Liver (tissue), 8 donors: ENCODE measurements at regions not wholly inside any gene's neighbourhood (a gene's known extent, or its start where the extent isn't known, plus 50 kb on each side); places are given as distances from the start of the nearest gene placed in this dataset.

Source experiments
- DNase-seq: peaks from one replicate; pipeline ENCODE4 v3.0.0-alpha.2; 2017; ENCODE audit warnings: low spot score
- H3K27ac ChIP-seq, 2 donors: one replicate each; pipeline ENCODE4 v1.7.0; 2013; ENCODE audit warnings: inconsistent platforms in 2 of 2, low read length in 2 of 2, control low read depth in 1 of 2, low read depth in 1 of 2, mild to moderate bottlenecking in 1 of 2
- H3K27me3 ChIP-seq, 4 donors: one replicate each; pipeline versions ENCODE4 v1.6.1 to v1.7.0; 2013; ENCODE audit warnings: low read length in 3 of 4, inconsistent platforms in 1 of 4, mild to moderate bottlenecking in 1 of 4, moderate library complexity in 1 of 4; ENCODE audit not compliant: control insufficient read depth in 4 of 4, insufficient read depth in 4 of 4
- H3K36me3 ChIP-seq, 4 donors: one replicate each; pipeline versions ENCODE4 v1.6.1 to v1.7.0; 2013; ENCODE audit warnings: low read length in 3 of 4, mild to moderate bottlenecking in 3 of 4, low read depth in 1 of 4, moderate library complexity in 1 of 4; ENCODE audit not compliant: control insufficient read depth in 4 of 4, insufficient read depth in 3 of 4
- H3K4me1 ChIP-seq, 4 donors: one replicate each; pipeline versions ENCODE4 v1.6.1 to v1.7.0; 2013; ENCODE audit warnings: low read length in 3 of 4, mild to moderate bottlenecking in 3 of 4, moderate library complexity in 1 of 4; ENCODE audit not compliant: control insufficient read depth in 4 of 4, insufficient read depth in 4 of 4
- H3K4me3 ChIP-seq, 3 donors: one replicate each; pipeline versions ENCODE4 v1.6.1 to v1.7.0; 2013; ENCODE audit warnings: low read length in 3 of 3, control low read depth in 1 of 3, low read depth in 1 of 3, mild to moderate bottlenecking in 1 of 3
- H3K9ac ChIP-seq, 2 donors: one replicate each; pipeline ENCODE4 v1.7.0; 2013; ENCODE audit warnings: low read length in 2 of 2, mild to moderate bottlenecking in 2 of 2, moderate library complexity in 2 of 2, control low read depth in 1 of 2, low read depth in 1 of 2
- H3K9me3 ChIP-seq, 4 donors: one replicate each; pipeline versions ENCODE4 v1.6.1 to v1.7.0; 2013; ENCODE audit warnings: low read length in 3 of 4; ENCODE audit not compliant: control insufficient read depth in 4 of 4
- ATF3 ChIP-seq: IDR thresholded peaks from 2 replicates; pipeline ENCODE4 v1.6.1; 2016; ENCODE audit warnings: antibody characterized with exemption
- EGR1 ChIP-seq, 2 donors: IDR thresholded peaks; 2 replicates each; pipeline ENCODE4 v1.6.1; 2016 to 2018; ENCODE audit warnings: antibody characterized with exemption in 2 of 2, low read depth in 2 of 2
- FOXA1 ChIP-seq: IDR thresholded peaks from 2 replicates; pipeline ENCODE4 v1.6.1; 2016; ENCODE audit warnings: antibody characterized with exemption
- GABPA ChIP-seq, 2 donors: IDR thresholded peaks in 1 of 2; conservative IDR thresholded peaks in 1 of 2; 2 replicates each; pipeline ENCODE4 v1.6.1; 2016; ENCODE audit warnings: antibody characterized with exemption in 2 of 2, mild to moderate bottlenecking in 1 of 2, moderate library complexity in 1 of 2
- HNF4A ChIP-seq, 2 donors: conservative IDR thresholded peaks; 2 replicates each; pipeline ENCODE4 v1.6.1; 2016; ENCODE audit warnings: antibody characterized with exemption in 2 of 2, mild to moderate bottlenecking in 2 of 2
- HNF4G ChIP-seq: IDR thresholded peaks from 2 replicates; pipeline ENCODE4 v1.6.1; 2016; ENCODE audit warnings: antibody characterized with exemption
- JUND ChIP-seq, 2 donors: IDR thresholded peaks; 2 replicates each; pipeline ENCODE4 v1.6.1; 2016; ENCODE audit warnings: antibody characterized with exemption in 2 of 2
- MAX ChIP-seq: IDR thresholded peaks from 2 replicates; pipeline ENCODE4 v1.6.1; 2016; ENCODE audit warnings: antibody characterized with exemption
- NR2F2 ChIP-seq: IDR thresholded peaks from 2 replicates; pipeline ENCODE4 v1.6.1; 2016; ENCODE audit warnings: antibody characterized with exemption
- RAD21 ChIP-seq, 2 donors: IDR thresholded peaks; 2 replicates each; pipeline ENCODE4 v1.6.1; 2016; ENCODE audit warnings: antibody characterized with exemption in 2 of 2, mild to moderate bottlenecking in 2 of 2
- RXRA ChIP-seq, 2 donors: IDR thresholded peaks; 2 replicates each; pipeline ENCODE4 v1.6.1; 2017 to 2018; ENCODE audit warnings: antibody characterized with exemption in 2 of 2, mild to moderate bottlenecking in 1 of 2
- SP1 ChIP-seq: IDR thresholded peaks from 2 replicates; pipeline ENCODE4 v1.6.1; 2018; ENCODE audit warnings: antibody characterized with exemption, mild to moderate bottlenecking
- TAF1 ChIP-seq: conservative IDR thresholded peaks from 2 replicates; pipeline ENCODE4 v1.6.1; 2016; ENCODE audit warnings: antibody characterized with exemption, mild to moderate bottlenecking
- YY1 ChIP-seq: IDR thresholded peaks from 2 replicates; pipeline ENCODE4 v1.6.1; 2016; ENCODE audit warnings: antibody characterized with exemption, mild to moderate bottlenecking
- WGBS: extraction: QIAGEN DNeasy Blood & Tissue Kit; methylation state at CpG from one replicate; pipeline ENCODE4 v1.1.7; 2013; 5-methylcytosine and 5-hydroxymethylcytosine counted together
- TF ChIP-seq, protein P1 (sequence below): IDR thresholded peaks from 2 replicates; pipeline ENCODE4 v1.6.1; 2016; ENCODE audit warnings: antibody characterized with exemption
- TF ChIP-seq, protein P2 (sequence below): fragments of 150-350 bp; IDR thresholded peaks from 2 replicates; pipeline ENCODE4 v1.5.1; 2017; ENCODE audit warnings: improper control_type of control experiment, low read depth, low read length; ENCODE audit not compliant: missing input control
- donor health status: healthy.
- donor health status: healthy.
- donor health status: healthy.
- donor health status: healthy.
- donor health status: healthy.

- no peaks in the 10 kb centered on the region for H3K27me3 ChIP-seq
- no peaks in the 10 kb centered on the region for H3K9me3 ChIP-seq
- TF ChIP-seq FOXA1 (no peak), ATF3 (no peak), EGR1 (IDR thresholded peaks at IDR 0.05; ENCODE audit: low read depth in 2 of 2) (no peak)
- H3K4me1 ChIP-seq = no peaks in the 10 kb centered on the region
- no peaks in the 10 kb centered on the region for H3K36me3 ChIP-seq
- no peak overlapping the region for H3K27ac ChIP-seq
- no peak overlapping the region for H3K4me3 ChIP-seq
- WGBS = 74% methylated on average over 4 of the region's 4 CpGs
- DNase-seq = no peak
- H3K9ac ChIP-seq = no peak overlapping the region
Observed at GRCh38 chr17:12390631-12391030, 275.1 kb upstream of the MYOCD start.

DNA sequence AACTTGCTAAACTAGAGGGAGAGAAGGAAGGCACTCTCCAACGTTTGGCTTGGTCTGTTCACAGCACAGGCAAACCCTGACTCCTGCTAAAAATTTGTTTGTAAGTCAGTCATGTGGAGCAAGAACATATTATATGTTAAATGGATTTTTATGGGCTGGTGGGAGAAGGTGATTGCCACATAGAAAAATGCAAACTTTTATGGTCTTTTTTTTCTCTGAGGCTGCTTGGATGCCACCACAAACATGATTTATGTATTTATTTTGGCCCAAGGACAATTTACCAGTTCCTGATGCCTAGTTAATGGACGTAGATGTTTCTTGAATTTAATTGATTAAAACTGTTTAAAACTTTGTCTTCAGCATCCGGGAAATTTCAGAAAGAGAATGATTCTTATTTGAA is 274.2 kb upstream of the MYOCD start:
- no peaks in the 10 kb centered on the region for H3K4me1 ChIP-seq
- no peak for DNase-seq
- no peaks in the 10 kb centered on the region for H3K27me3 ChIP-seq
- no peak overlapping the region for H3K9ac ChIP-seq
- H3K9me3 ChIP-seq = no peaks in the 10 kb centered on the region
- no peak overlapping the region for H3K27ac ChIP-seq
- H3K4me3 ChIP-seq = no peak overlapping the region
- TF ChIP-seq NR2F2 (no peak), YY1 (no peak), HNF4A (conservative IDR thresholded peaks at IDR 0.05) (no peak), RAD21 (IDR thresholded peaks at IDR 0.05) (no peak), GABPA (IDR thresholded peaks at IDR 0.05 in 1 of 2, conservative IDR thresholded peaks at IDR 0.05 in 1 of 2) (no peak), HNF4G (no peak), RXRA (IDR thresholded peaks at IDR 0.05) (no peak), MAX (no peak), JUND (IDR thresholded peaks at IDR 0.05) (no peak), EGR1 (IDR thresholded peaks at IDR 0.05; ENCODE audit: low read depth in 2 of 2) (no peak), SP1 (no peak), ATF3 (no peak), TAF1 (no peak)
- TF ChIP-seq, protein P1, sequence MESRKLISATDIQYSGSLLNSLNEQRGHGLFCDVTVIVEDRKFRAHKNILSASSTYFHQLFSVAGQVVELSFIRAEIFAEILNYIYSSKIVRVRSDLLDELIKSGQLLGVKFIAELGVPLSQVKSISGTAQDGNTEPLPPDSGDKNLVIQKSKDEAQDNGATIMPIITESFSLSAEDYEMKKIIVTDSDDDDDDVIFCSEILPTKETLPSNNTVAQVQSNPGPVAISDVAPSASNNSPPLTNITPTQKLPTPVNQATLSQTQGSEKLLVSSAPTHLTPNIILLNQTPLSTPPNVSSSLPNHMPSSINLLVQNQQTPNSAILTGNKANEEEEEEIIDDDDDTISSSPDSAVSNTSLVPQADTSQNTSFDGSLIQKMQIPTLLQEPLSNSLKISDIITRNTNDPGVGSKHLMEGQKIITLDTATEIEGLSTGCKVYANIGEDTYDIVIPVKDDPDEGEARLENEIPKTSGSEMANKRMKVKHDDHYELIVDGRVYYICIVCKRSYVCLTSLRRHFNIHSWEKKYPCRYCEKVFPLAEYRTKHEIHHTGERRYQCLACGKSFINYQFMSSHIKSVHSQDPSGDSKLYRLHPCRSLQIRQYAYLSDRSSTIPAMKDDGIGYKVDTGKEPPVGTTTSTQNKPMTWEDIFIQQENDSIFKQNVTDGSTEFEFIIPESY = no peak
- TF ChIP-seq, protein P2, sequence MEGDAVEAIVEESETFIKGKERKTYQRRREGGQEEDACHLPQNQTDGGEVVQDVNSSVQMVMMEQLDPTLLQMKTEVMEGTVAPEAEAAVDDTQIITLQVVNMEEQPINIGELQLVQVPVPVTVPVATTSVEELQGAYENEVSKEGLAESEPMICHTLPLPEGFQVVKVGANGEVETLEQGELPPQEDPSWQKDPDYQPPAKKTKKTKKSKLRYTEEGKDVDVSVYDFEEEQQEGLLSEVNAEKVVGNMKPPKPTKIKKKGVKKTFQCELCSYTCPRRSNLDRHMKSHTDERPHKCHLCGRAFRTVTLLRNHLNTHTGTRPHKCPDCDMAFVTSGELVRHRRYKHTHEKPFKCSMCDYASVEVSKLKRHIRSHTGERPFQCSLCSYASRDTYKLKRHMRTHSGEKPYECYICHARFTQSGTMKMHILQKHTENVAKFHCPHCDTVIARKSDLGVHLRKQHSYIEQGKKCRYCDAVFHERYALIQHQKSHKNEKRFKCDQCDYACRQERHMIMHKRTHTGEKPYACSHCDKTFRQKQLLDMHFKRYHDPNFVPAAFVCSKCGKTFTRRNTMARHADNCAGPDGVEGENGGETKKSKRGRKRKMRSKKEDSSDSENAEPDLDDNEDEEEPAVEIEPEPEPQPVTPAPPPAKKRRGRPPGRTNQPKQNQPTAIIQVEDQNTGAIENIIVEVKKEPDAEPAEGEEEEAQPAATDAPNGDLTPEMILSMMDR = no peak
- 53% methylated on average over 3 of the region's 3 CpGs for WGBS
- no peaks in the 10 kb centered on the region for H3K36me3 ChIP-seq
